OCI-LY1 (cell line): ENCODE measurements at regions not wholly inside any gene's neighbourhood (a gene's known extent, or its start where the extent isn't known, plus 50 kb on each side); places are given as distances from the start of the nearest gene placed in this dataset.
"Not testable (repeated sequence)": the region's sequence is repeated elsewhere in the genome, so short reads cannot be mapped to it uniquely, and the experiment has no call there.

Experiments used
- H2AFZ ChIP-seq: fragments of 200-600 bp; sonication (generic), shearing (Covaris generic); 2 replicates; pipeline ENCODE4 v1.6.0; 2014; ENCODE audit warnings: antibody characterized with exemption, mild to moderate bottlenecking, low read length
- H3F3A ChIP-seq: fragments of 200-600 bp; sonication (generic), shearing (Covaris generic); 2 replicates; pipeline ENCODE4 v1.6.0; 2014; ENCODE audit warnings: mild to moderate bottlenecking, antibody characterized with exemption, low read length, moderate library complexity; ENCODE audit not compliant: insufficient read depth
- H3K27ac ChIP-seq: fragments of 200-600 bp; sonication (generic); 2 replicates; pipeline ENCODE4 v1.5.1; 2014; ENCODE audit warnings: low read length, mixed run types, mild to moderate bottlenecking, low read depth; ENCODE audit not compliant: poor library complexity, severe bottlenecking
- H3K27me3 ChIP-seq: fragments of 200-600 bp; sonication (generic); 2 replicates; pipeline ENCODE4 v1.6.0; 2014; ENCODE audit warnings: antibody characterized with exemption, mild to moderate bottlenecking, low read length, moderate library complexity; ENCODE audit not compliant: insufficient read depth
- H3K36me3 ChIP-seq: fragments of 200-600 bp; sonication (generic); 2 replicates; pipeline ENCODE4 v1.6.1; 2014; ENCODE audit warnings: mild to moderate bottlenecking, antibody characterized with exemption, low read length, moderate library complexity, mixed read lengths; ENCODE audit not compliant: insufficient read depth
- H3K4me1 ChIP-seq: fragments of 200-600 bp; sonication (generic); 2 replicates; pipeline ENCODE4 v1.5.1; 2014; ENCODE audit warnings: mild to moderate bottlenecking, low read length, moderate library complexity; ENCODE audit not compliant: insufficient read depth, severe bottlenecking
- H3K4me2 ChIP-seq: fragments of 200-600 bp; sonication (generic), shearing (Covaris generic); 2 replicates; pipeline ENCODE4 v1.6.1; 2014; ENCODE audit warnings: low read length
- H3K4me3 ChIP-seq: fragments of 200-600 bp; sonication (generic); 2 replicates; pipeline ENCODE4 v1.5.1; 2014; ENCODE audit warnings: low read length, low read depth, mild to moderate bottlenecking, mixed read lengths; ENCODE audit not compliant: poor library complexity, severe bottlenecking
- H3K79me2 ChIP-seq: fragments of 200-600 bp; shearing (Covaris generic); 2 replicates; pipeline ENCODE4 v1.6.1; 2016; ENCODE audit warnings: mixed run types, low read length, mixed read lengths; ENCODE audit not compliant: insufficient read depth
- H3K9ac ChIP-seq: fragments of 200-600 bp; sonication (generic), shearing (Covaris generic); 2 replicates; pipeline ENCODE4 v1.6.1; 2014; ENCODE audit warnings: mild to moderate bottlenecking, low read length, mixed read lengths
- H3K9me2 ChIP-seq: fragments of 200-600 bp; sonication (generic), shearing (Covaris generic); 2 replicates; pipeline ENCODE4 v1.6.1; 2014; ENCODE audit warnings: low read depth, mild to moderate bottlenecking, low read length, mixed read lengths
- H3K9me3 ChIP-seq: fragments of 200-600 bp; shearing (Covaris generic); 2 replicates; pipeline ENCODE4 v1.6.1; 2014; ENCODE audit warnings: low read length, mixed read lengths
- H4K20me1 ChIP-seq: fragments of 200-600 bp; sonication (generic), shearing (Covaris generic); 2 replicates; pipeline ENCODE4 v1.6.0; 2016; ENCODE audit warnings: mild to moderate bottlenecking, low read length; ENCODE audit not compliant: insufficient read depth
- CTCF ChIP-seq: fragments of 200-600 bp; sonication (generic), shearing (Covaris generic); IDR thresholded peaks from 2 replicates; pipeline ENCODE4 v1.5.1; 2017; ENCODE audit warnings: mild to moderate bottlenecking, antibody characterized with exemption, low read length, moderate library complexity, mixed read lengths
- EZH2 ChIP-seq: fragments of 200-600 bp; sonication (generic), shearing (Covaris generic); IDR thresholded peaks from 2 replicates; pipeline ENCODE4 v1.8.0; 2017; ENCODE audit warnings: borderline replicate concordance, mixed run types, mild to moderate bottlenecking, antibody characterized with exemption, low read length, moderate library complexity, mixed read lengths

DNA sequence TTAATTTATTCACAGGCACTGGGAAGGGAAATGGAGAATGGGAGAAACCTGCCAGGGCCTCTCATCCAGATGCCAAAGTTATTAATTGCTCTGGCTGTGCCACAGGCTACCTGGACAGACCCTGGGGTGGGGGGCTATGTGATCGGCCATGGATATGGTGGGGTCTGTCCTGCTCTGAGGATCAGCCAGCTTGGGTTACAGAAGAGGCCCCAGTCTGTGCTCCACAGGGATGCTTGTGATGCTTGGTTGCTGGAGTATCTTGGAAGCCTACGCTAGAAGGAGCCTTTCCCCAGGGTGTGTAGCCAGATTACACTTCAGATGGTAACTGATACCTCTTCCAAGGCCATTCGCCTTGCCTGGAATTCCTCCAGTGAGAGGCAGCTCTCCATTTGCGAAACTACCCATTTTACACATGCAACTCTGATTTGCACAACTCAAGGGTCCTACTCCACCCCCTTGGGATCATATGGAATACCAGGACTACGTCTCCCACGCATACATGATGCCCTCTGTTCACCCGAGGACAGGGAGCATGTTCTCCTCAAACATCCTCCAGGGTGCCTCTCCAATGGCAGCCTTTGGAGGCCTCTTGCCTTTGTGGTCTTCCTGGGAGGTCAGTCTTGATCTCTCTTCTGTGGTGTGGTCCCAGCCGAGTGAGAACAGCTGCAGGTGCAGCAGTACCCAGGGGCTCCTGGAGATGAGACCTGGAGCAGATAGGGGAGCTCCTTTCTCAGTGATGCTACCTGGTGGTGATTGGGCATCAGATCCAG is 186.6 kb upstream of the TSHZ3 start:
- Histone ChIP-seq H3K27me3 (no peaks in the 10 kb centered on the region), H3K4me1 (no peaks in the 10 kb centered on the region), H3K27ac (no peak overlapping the region), H4K20me1 (no peaks in the 10 kb centered on the region), H3F3A (no peaks in the 10 kb centered on the region), H3K9me3 (no peaks in the 10 kb centered on the region), H3K4me2 (no peak overlapping the region), H2AFZ (no peak overlapping the region), H3K79me2 (no peaks in the 10 kb centered on the region), H3K9me2 (no peaks in the 10 kb centered on the region), H3K36me3 (no peaks in the 10 kb centered on the region), H3K9ac (no peak overlapping the region), H3K4me3 (no peak overlapping the region)
- TF ChIP-seq EZH2, result no peak
- TF ChIP-seq CTCF, result no peak

GRCh38 chr19:31537136-31537535 is 187.9 kb upstream of the TSHZ3 start:
- Histone ChIP-seq H3K36me3 (no peaks in the 10 kb centered on the region), H3K4me1 (no peaks in the 10 kb centered on the region), H3K9me3 (no peaks in the 10 kb centered on the region), H3F3A (no peaks in the 10 kb centered on the region), H3K4me3 (no peak overlapping the region), H3K79me2 (no peaks in the 10 kb centered on the region), H3K27ac (no peak overlapping the region), H3K9me2 (no peaks in the 10 kb centered on the region), H3K9ac (no peak overlapping the region), H4K20me1 (no peaks in the 10 kb centered on the region), H3K27me3 (no peaks in the 10 kb centered on the region), H3K4me2 (no peak overlapping the region), H2AFZ (no peak overlapping the region)
- TF ChIP-seq EZH2 (no peak), CTCF (no peak)

DNA sequence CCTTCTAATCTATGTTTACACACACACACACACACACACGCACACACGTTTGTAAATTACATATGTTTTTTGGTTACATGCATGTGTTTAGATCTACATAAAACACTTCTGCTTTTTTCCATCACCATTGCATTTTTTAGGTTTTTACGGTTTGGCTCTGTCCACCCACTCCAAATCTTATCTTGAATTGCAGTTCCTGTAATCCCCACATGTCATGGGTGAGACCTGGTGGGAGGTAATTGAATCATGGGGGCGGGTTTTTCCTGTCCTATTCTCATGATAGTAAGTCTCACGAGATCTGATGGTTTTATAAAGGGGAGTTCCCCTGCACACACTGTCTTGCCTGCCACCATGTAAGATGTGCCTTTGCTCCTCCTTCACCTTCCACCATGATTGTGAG is 188.7 kb upstream of the TSHZ3 start:
- H4K20me1 ChIP-seq, H3K79me2 ChIP-seq, H3K9me3 ChIP-seq, H3K27ac ChIP-seq, H3K4me3 ChIP-seq, H3K4me1 ChIP-seq, H3K36me3 ChIP-seq, H2AFZ ChIP-seq, H3K27me3 ChIP-seq, H3K9ac ChIP-seq, H3K9me2 ChIP-seq, H3F3A ChIP-seq, H3K4me2 ChIP-seq: not testable (repeated sequence)

- no peaks in the 10 kb centered on the region for H3F3A ChIP-seq
- H3K4me2 ChIP-seq, result no peak overlapping the region
- H3K27ac ChIP-seq, result no peak overlapping the region
- no peaks in the 10 kb centered on the region for H4K20me1 ChIP-seq
- H3K4me3 ChIP-seq, result no peak overlapping the region
- TF ChIP-seq EZH2 (no peak), CTCF (no peak)
- H3K4me1 ChIP-seq, result no peaks in the 10 kb centered on the region
- H3K9me3 ChIP-seq, result no peaks in the 10 kb centered on the region
- no peaks in the 10 kb centered on the region for H3K27me3 ChIP-seq
- H3K36me3 ChIP-seq, result no peaks in the 10 kb centered on the region
- no peak overlapping the region for H3K9ac ChIP-seq
- H3K9me2 ChIP-seq, result no peaks in the 10 kb centered on the region
- H3K79me2 ChIP-seq, result no peaks in the 10 kb centered on the region
- no peak overlapping the region for H2AFZ ChIP-seq
Measured at GRCh38 chr19:31538879-31539278, 189.6 kb upstream of the TSHZ3 start.
